ENCODE measurements at regions not wholly inside any gene's neighbourhood (a gene's known extent, or its start where the extent isn't known, plus 50 kb on each side); places are given as distances from the start of the nearest gene placed in this dataset.

DNA sequence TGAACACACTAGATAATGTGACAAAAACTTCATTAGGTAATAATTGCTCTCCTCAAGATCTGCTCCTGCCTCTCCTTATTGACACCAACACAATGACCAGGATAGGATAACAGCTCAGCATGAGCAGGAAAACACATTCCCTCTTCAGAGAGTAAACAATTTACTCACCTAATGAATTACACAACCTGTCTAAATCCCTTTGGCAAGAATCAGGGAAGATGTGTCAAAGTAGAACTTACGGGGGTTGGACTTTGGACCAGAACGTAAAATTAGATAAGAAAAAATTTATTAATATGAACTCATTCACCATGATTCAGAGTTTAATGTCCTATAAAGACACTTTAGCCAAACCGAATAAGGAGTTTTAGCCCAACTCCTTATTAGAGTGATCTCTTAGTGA lies 512.2 kb downstream of the SATB2 start:
- Histone ChIP-seq H3K4me3 (ENCODE audit: low read length) (no peak overlapping the region), H3K9ac (ENCODE audit: extremely low read depth, low read length, poor library complexity, severe bottlenecking) (no peak overlapping the region), H3K4me1 (ENCODE audit: control insufficient read depth, insufficient read depth, low read length) (peaks cover 6% of the 10 kb centered on the region), H3K27me3 (ENCODE audit: control insufficient read depth, insufficient read depth, low read length, poor library complexity, severe bottlenecking) (peaks cover 65% of the 10 kb centered on the region), H3K27ac (ENCODE audit: low read depth, low read length) (no peak overlapping the region), H3K9me3 (ENCODE audit: control insufficient read depth, low read length) (no peaks in the 10 kb centered on the region), H3K36me3 (ENCODE audit: control insufficient read depth, insufficient read depth, low read length) (no peaks in the 10 kb centered on the region)
- H3K4me3 Mint-ChIP-seq: no peak overlapping the region
- no peak overlapping the region for H3K27ac Mint-ChIP-seq
- H3K9me3 Mint-ChIP-seq: no peaks in the 10 kb centered on the region
- peaks cover 64% of the 10 kb centered on the region for H3K27me3 Mint-ChIP-seq (ENCODE audit: insufficient read depth)
- H3K4me1 Mint-ChIP-seq: peaks cover 14% of the 10 kb centered on the region
- no peak for DNase-seq
- TF ChIP-seq CTCF (conservative IDR thresholded peaks at IDR 0.05): no peak
- WGBS, 2 experiments (ENCODE audit: insufficient coverage in 1 of 2, insufficient read length in 1 of 2): 100% methylated on average over 1 of the region's 3 CpGs; no CpG with 5 or more reads in 1 of the 2 experiments
- no peaks in the 10 kb centered on the region for H3K36me3 Mint-ChIP-seq (ENCODE audit: low read depth)

DNA sequence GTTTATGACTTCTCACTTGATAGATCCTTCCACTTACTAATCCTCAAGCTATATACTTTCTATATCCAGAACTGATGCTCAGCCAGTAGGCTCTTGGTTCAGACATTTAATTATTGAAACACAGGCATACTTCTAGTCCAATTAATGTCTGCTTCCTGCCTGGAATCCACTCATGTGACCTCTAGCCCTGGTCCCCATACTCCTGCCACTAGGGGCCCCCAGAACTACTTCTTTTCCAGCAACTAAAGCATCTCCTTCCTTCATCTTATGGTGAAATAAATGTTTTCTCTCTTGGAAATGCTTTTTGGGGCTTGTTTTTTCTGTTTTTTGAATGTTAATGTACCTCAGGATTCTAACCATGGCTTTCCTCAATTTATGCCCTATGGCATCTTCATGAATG lies 527.6 kb downstream of the SATB2 start:
- H3K27ac ChIP-seq (ENCODE audit: low read depth, low read length): no peak overlapping the region
- H3K4me1 ChIP-seq (ENCODE audit: control insufficient read depth, insufficient read depth, low read length): no peaks in the 10 kb centered on the region
- no peak overlapping the region for H3K9ac ChIP-seq (ENCODE audit: extremely low read depth, low read length, poor library complexity, severe bottlenecking)
- H3K27me3 ChIP-seq (ENCODE audit: control insufficient read depth, insufficient read depth, low read length, poor library complexity, severe bottlenecking): no peaks in the 10 kb centered on the region
- H3K4me3 ChIP-seq (ENCODE audit: low read length): no peak overlapping the region
- Mint-ChIP-seq H3K27ac (no peak overlapping the region), H3K4me3 (no peak overlapping the region), H3K9me3 (peaks cover 3% of the 10 kb centered on the region), H3K27me3 (ENCODE audit: insufficient read depth) (no peaks in the 10 kb centered on the region), H3K36me3 (ENCODE audit: low read depth) (no peaks in the 10 kb centered on the region), H3K4me1 (no peaks in the 10 kb centered on the region)
- peak; percentile 73 for DNase-seq
- peak; percentile 79 for TF ChIP-seq CTCF (conservative IDR thresholded peaks at IDR 0.05)
- no peaks in the 10 kb centered on the region for H3K9me3 ChIP-seq (ENCODE audit: control insufficient read depth, low read length)
- no peaks in the 10 kb centered on the region for H3K36me3 ChIP-seq (ENCODE audit: control insufficient read depth, insufficient read depth, low read length)

- Mint-ChIP-seq H3K4me3 (no peak overlapping the region), H3K4me1 (no peaks in the 10 kb centered on the region), H3K27ac (no peak overlapping the region), H3K27me3 (ENCODE audit: insufficient read depth) (no peaks in the 10 kb centered on the region), H3K9me3 (no peaks in the 10 kb centered on the region), H3K36me3 (ENCODE audit: low read depth) (no peaks in the 10 kb centered on the region)
- H3K9ac ChIP-seq (ENCODE audit: extremely low read depth, low read length, poor library complexity, severe bottlenecking): no peak overlapping the region
- no peaks in the 10 kb centered on the region for H3K36me3 ChIP-seq (ENCODE audit: control insufficient read depth, insufficient read depth, low read length)
- no peaks in the 10 kb centered on the region for H3K4me1 ChIP-seq (ENCODE audit: control insufficient read depth, insufficient read depth, low read length)
- TF ChIP-seq CTCF (conservative IDR thresholded peaks at IDR 0.05): no peak
- no peak for DNase-seq
- H3K27me3 ChIP-seq (ENCODE audit: control insufficient read depth, insufficient read depth, low read length, poor library complexity, severe bottlenecking): no peaks in the 10 kb centered on the region
- no peak overlapping the region for H3K27ac ChIP-seq (ENCODE audit: low read depth, low read length)
- H3K4me3 ChIP-seq (ENCODE audit: low read length): no peak overlapping the region
- H3K9me3 ChIP-seq (ENCODE audit: control insufficient read depth, low read length): no peaks in the 10 kb centered on the region
- 56 to 88% methylated on average over 2 to 3 of the region's 3 CpGs for WGBS, 2 experiments (ENCODE audit: insufficient coverage in 1 of 2, insufficient read length in 1 of 2)
Observed at GRCh38 chr2:198928026-198928425, 529.7 kb downstream of the SATB2 start.

All from endodermal cell (in vitro differentiated cells).